GM12892 (cell line): ENCODE measurements at regions not wholly inside any gene's neighbourhood (a gene's known extent, or its start where the extent isn't known, plus 50 kb on each side); places are given as distances from the start of the nearest gene placed in this dataset.

Experiments
- POLR2A ChIP-seq: IDR thresholded peaks from 2 replicates; pipeline ENCODE4 v1.6.1; 2011; ENCODE audit warnings: low read depth, low read length, control low read depth
- POLR2AphosphoS5 ChIP-seq: IDR thresholded peaks from 2 replicates; pipeline ENCODE4 v1.6.1; 2011; ENCODE audit warnings: low read depth, low read length, control low read depth
- TAF1 ChIP-seq: IDR thresholded peaks from 2 replicates; pipeline ENCODE4 v1.6.1; 2011; ENCODE audit warnings: low read depth, mild to moderate bottlenecking, control low read depth, low read length, borderline replicate concordance

GRCh38 chr2:8379128-8379527 is 302.7 kb upstream of the ID2 start:
- no peak for TF ChIP-seq POLR2A
- no peak for TF ChIP-seq POLR2AphosphoS5
- no peak for TF ChIP-seq TAF1
